ENCODE measurements at regions not wholly inside any gene's neighbourhood (a gene's known extent, or its start where the extent isn't known, plus 50 kb on each side); places are given as distances from the start of the nearest gene placed in this dataset.

DNA sequence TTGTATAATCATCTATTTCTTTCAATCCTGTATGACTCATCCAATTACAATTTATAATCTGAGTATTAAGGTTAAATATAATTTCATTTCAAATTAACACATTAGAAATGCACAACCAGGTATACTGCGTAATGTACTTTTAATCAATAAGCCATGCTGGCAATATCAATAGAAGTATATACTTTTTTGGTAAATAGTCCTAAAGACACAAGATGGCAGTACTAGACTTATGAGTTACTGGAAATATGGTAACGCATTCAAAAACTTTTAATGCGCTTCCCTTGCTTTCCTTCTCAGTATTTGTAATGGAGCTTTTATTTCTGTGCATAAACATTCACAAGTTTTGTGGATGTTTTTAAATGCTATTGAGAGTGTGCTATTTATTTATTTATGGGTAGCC lies 1162.0 kb upstream of the TMPRSS15 start:
- no peak overlapping the region for H3K27ac ChIP-seq (ENCODE audit: low read depth)
- H3K4me3 ChIP-seq (ENCODE audit: low read depth, low read length): no peak overlapping the region
- 95% methylated on average over 3 of the region's 3 CpGs for WGBS
- no peaks in the 10 kb centered on the region for H3K4me1 ChIP-seq (ENCODE audit: insufficient read depth)
- H3K36me3 ChIP-seq (ENCODE audit: insufficient read depth): no peaks in the 10 kb centered on the region
- no peak for DNase-seq (ENCODE audit: extremely low spot score)

GRCh38 chr21:19566975-19567374 lies 1163.4 kb upstream of the TMPRSS15 start:
- H3K36me3 ChIP-seq (ENCODE audit: insufficient read depth): no peaks in the 10 kb centered on the region
- H3K4me3 ChIP-seq (ENCODE audit: low read depth, low read length): no peak overlapping the region
- no peaks in the 10 kb centered on the region for H3K4me1 ChIP-seq (ENCODE audit: insufficient read depth)

GRCh38 chr21:19577381-19577780 lies 1173.8 kb upstream of the TMPRSS15 start:
- Histone ChIP-seq H3K27ac (ENCODE audit: low read depth) (no peak overlapping the region), H3K4me1 (ENCODE audit: insufficient read depth) (no peaks in the 10 kb centered on the region), H3K36me3 (ENCODE audit: insufficient read depth) (no peaks in the 10 kb centered on the region), H3K4me3 (ENCODE audit: low read depth, low read length) (no peak overlapping the region)
- 60% methylated on average over 3 of the region's 3 CpGs for WGBS
- no peak for DNase-seq (ENCODE audit: extremely low spot score)

More at GRCh38 chr21:19566975-19567374, 1163.4 kb upstream of the TMPRSS15 start:
- DNase-seq (ENCODE audit: extremely low spot score): no peak
- H3K27ac ChIP-seq (ENCODE audit: low read depth): no peak overlapping the region

DNA sequence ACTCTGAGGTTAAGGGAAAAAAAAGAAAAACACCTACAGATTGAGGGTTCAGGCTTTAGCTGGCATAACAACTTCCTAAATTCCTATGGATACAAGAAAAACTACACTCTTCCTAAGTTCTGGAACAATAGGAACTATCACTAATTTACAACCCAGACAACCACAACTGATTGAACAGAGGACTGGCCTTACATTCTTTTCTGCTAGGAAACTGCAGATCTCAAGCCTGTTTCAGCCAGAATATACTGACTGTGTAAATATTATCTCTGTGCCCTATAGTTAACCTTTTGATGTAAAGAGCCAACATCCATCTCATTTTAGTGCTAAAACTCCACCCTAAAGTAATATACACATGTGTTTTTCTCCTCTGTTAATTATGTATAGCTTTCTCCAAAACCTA lies 1186.5 kb upstream of the TMPRSS15 start:
- Histone ChIP-seq H3K4me3 (ENCODE audit: low read depth, low read length) (no peak overlapping the region), H3K36me3 (ENCODE audit: insufficient read depth) (no peaks in the 10 kb centered on the region), H3K27ac (ENCODE audit: low read depth) (no peak overlapping the region), H3K4me1 (ENCODE audit: insufficient read depth) (no peaks in the 10 kb centered on the region)
- DNase-seq (ENCODE audit: extremely low spot score): no peak

DNA sequence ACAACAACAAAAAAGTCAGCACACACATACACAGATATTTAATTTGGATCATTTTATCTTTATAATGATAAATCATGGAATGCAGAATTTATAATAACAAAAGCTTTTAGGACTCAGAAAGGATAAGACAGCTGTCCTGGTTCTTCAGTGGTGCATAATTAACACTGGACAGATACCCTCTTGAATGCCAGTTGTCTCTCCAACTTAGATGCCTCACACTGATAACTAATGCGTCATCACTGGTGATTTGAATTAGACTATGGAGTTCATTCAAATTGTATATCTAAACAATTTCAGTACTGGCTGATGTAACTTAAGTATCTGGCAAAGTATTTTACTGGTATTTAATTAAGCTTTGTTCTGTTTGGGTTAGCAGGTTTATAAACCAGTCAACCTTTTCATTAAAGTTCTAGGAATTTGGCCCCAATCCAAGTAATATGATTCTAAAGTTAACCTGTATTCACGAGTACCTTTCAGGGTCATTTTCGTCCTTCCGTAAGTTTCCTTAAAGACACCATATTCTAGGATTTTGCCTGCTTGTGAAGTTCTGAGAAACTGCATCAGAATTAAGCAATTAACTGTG lies 1199.5 kb upstream of the TMPRSS15 start:
- Histone ChIP-seq H3K36me3 (ENCODE audit: insufficient read depth) (no peaks in the 10 kb centered on the region), H3K4me3 (ENCODE audit: low read depth, low read length) (no peak overlapping the region), H3K4me1 (ENCODE audit: insufficient read depth) (no peaks in the 10 kb centered on the region), H3K27ac (ENCODE audit: low read depth) (no peak overlapping the region)
- 70% methylated on average over 4 of the region's 4 CpGs for WGBS
- DNase-seq (ENCODE audit: extremely low spot score): no peak

DNA sequence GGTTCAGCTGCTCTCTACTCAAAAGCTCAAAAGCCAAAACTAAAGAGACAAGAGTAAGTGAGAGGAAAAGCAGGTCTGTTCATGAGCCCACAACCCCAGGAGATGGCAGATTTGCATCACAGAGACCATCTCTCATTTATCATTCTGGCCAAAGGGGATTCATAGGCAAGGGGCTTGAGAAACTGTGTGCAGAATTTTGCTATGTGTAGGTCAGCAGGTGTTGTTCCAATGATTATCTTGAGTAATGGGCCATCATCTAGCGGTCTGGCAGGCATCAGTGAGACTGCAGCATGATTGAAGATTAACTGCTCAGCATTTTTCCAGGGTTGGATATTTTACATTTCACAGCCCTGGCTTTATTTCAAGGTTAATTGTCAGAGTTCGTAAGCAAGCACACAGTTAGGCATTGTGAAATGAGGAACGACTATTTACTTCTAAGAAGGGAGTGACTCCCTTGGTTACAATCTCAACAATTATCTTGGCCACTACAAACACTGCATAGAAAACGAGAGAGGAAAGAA lies 1204.6 kb upstream of the TMPRSS15 start:
- WGBS: 18% methylated on average over 4 of the region's 4 CpGs
- Histone ChIP-seq H3K4me1 (ENCODE audit: insufficient read depth) (no peaks in the 10 kb centered on the region), H3K27ac (ENCODE audit: low read depth) (no peak overlapping the region), H3K36me3 (ENCODE audit: insufficient read depth) (no peaks in the 10 kb centered on the region), H3K4me3 (ENCODE audit: low read depth, low read length) (no peak overlapping the region)
- no peak for DNase-seq (ENCODE audit: extremely low spot score)

DNA sequence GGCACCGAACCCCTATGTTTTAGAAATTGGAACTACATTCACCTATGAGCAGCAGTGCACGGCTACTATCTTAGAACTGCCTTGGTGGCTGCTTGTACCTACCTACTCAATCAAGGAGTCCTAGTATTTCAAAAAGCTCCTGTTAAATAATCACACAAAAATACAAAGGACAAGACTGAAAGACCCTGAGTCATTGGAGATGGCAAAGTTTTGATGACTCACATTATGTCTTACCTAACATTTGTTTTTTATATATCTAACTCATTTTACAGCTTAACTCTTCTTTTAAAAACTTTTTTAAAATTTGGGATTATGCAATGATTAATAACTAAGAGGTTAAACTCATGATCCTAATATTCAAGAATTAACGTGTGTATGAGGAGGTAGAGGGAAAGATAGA lies 1206.0 kb upstream of the TMPRSS15 start:
- Histone ChIP-seq H3K36me3 (ENCODE audit: insufficient read depth) (no peaks in the 10 kb centered on the region), H3K4me3 (ENCODE audit: low read depth, low read length) (no peak overlapping the region), H3K27ac (ENCODE audit: low read depth) (no peak overlapping the region), H3K4me1 (ENCODE audit: insufficient read depth) (no peaks in the 10 kb centered on the region)
- WGBS: 67% methylated on average over 3 of the region's 3 CpGs
- DNase-seq (ENCODE audit: extremely low spot score): no peak

- H3K27ac ChIP-seq (ENCODE audit: low read depth): no peak overlapping the region
- H3K4me1 ChIP-seq (ENCODE audit: insufficient read depth): no peaks in the 10 kb centered on the region
- 87% methylated on average over 2 of the region's 2 CpGs for WGBS
- DNase-seq (ENCODE audit: extremely low spot score): no peak
- H3K36me3 ChIP-seq (ENCODE audit: insufficient read depth): no peaks in the 10 kb centered on the region
- H3K4me3 ChIP-seq (ENCODE audit: low read depth, low read length): no peak overlapping the region
These were observed 1218.4 kb upstream of the TMPRSS15 start for GRCh38 chr21:19621837-19622496.

- DNase-seq (ENCODE audit: extremely low spot score): no peak
- Histone ChIP-seq H3K27ac (ENCODE audit: low read depth) (no peak overlapping the region), H3K4me1 (ENCODE audit: insufficient read depth) (no peaks in the 10 kb centered on the region), H3K36me3 (ENCODE audit: insufficient read depth) (no peaks in the 10 kb centered on the region), H3K4me3 (ENCODE audit: low read depth, low read length) (no peak overlapping the region)
- 90% methylated on average over 7 of the region's 7 CpGs for WGBS
These were observed 1237.4 kb upstream of the TMPRSS15 start for GRCh38 chr21:19640964-19641363.

DNA sequence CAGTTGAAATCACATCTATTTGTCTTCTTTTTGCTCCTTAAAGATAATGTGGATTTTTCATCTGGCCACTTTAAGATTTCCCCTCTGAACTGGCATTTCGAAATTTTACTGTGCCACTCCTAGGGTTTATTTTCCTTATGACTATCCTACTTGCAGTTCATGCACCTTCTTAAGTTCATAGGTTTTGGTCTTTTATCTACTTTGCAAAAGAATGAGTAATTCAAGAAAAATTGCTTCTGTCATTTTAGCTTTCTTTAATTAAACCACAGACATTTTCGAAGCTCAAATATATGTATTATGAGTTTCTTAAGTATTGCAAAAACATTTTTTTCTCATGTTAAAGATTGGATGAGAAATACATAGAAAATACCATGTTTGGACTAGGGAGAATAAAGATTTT lies 1244.8 kb upstream of the TMPRSS15 start:
- DNase-seq (ENCODE audit: extremely low spot score): no peak
- Histone ChIP-seq H3K36me3 (ENCODE audit: insufficient read depth) (no peaks in the 10 kb centered on the region), H3K4me1 (ENCODE audit: insufficient read depth) (no peaks in the 10 kb centered on the region), H3K27ac (ENCODE audit: low read depth) (no peak overlapping the region), H3K4me3 (ENCODE audit: low read depth, low read length) (no peak overlapping the region)
- 82% methylated on average over 2 of the region's 2 CpGs for WGBS

- Histone ChIP-seq H3K27ac (ENCODE audit: low read depth) (no peak overlapping the region), H3K4me1 (ENCODE audit: insufficient read depth) (no peaks in the 10 kb centered on the region), H3K36me3 (ENCODE audit: insufficient read depth) (no peaks in the 10 kb centered on the region), H3K4me3 (ENCODE audit: low read depth, low read length) (no peak overlapping the region)
- no peak for DNase-seq (ENCODE audit: extremely low spot score)
- 61% methylated on average over 2 of the region's 2 CpGs for WGBS
These were observed 1279.9 kb upstream of the TMPRSS15 start for GRCh38 chr21:19683492-19683891.

DNA sequence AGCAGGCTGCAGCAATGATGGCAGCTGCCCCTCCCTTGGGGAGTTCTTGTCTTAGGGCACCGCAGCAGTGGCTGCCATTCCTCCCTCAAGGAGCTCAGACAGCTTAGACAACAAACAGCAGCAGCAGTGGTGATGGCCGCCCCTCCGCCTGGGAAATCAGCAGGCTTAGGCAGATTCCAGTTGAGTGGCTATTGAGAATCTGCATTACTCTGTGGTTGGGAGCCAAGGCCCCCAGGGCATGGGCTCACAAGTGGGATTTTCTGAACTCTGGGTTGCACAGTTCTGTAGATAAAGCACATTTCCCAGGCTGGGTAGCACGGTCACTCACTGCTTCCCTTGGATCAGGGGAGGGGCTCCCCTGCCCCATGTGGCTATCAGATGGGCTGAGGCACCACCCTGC lies 1280.7 kb upstream of the TMPRSS15 start:
- Histone ChIP-seq H3K36me3 (ENCODE audit: insufficient read depth) (no peaks in the 10 kb centered on the region), H3K4me1 (ENCODE audit: insufficient read depth) (no peaks in the 10 kb centered on the region), H3K4me3 (ENCODE audit: low read depth, low read length) (no peak overlapping the region), H3K27ac (ENCODE audit: low read depth) (no peak overlapping the region)
- 70% methylated on average over 4 of the region's 4 CpGs for WGBS
- DNase-seq (ENCODE audit: extremely low spot score): no peak

GRCh38 chr21:19692231-19692630 lies 1288.6 kb upstream of the TMPRSS15 start:
- Histone ChIP-seq H3K27ac (ENCODE audit: low read depth) (no peak overlapping the region), H3K4me1 (ENCODE audit: insufficient read depth) (no peaks in the 10 kb centered on the region), H3K36me3 (ENCODE audit: insufficient read depth) (no peaks in the 10 kb centered on the region), H3K4me3 (ENCODE audit: low read depth, low read length) (no peak overlapping the region)
- no peak for DNase-seq (ENCODE audit: extremely low spot score)

DNA sequence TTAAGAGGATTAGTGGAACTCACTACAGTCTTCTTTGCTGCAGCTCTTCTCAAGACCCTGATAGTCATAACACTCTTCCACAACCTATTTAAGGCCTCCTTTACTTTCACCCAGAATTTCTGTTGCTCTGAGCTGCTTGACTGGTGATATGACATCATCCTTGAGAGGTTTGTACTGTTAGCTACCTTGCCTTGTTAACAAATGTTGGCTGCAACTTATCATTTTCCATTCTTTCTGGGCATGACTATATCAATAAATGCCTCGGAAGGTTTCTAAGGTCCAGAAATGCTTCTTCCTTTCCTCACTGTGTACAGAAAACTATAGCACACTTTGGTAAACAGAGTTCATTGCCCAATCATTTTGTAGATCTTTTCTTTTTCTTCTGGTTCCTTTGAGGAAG lies 1292.2 kb upstream of the TMPRSS15 start:
- Histone ChIP-seq H3K4me3 (ENCODE audit: low read depth, low read length) (no peak overlapping the region), H3K27ac (ENCODE audit: low read depth) (no peak overlapping the region), H3K36me3 (ENCODE audit: insufficient read depth) (no peaks in the 10 kb centered on the region), H3K4me1 (ENCODE audit: insufficient read depth) (no peaks in the 10 kb centered on the region)
- DNase-seq (ENCODE audit: extremely low spot score): no peak
- 70% methylated on average over 1 of the region's 1 CpG for WGBS

DNA sequence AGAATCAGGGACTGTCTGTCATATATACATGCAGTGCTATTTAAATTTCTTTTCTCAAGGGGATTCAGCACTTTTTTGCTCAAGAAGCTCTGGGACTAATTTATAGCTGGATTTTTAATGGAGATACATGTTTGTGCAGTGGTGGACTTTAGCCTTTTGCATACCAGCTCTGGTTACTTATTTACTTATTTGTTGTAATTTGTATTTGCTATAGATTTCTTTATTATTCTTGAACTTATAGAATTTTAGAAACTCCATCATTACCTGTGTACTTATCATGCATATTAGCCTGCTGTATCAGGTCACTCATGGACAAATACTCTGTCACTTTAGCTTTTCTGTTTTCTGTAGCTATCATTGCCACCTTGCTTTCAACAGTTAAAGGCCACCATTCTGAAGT lies 1296.9 kb upstream of the TMPRSS15 start:
- DNase-seq (ENCODE audit: extremely low spot score): no peak
- no peaks in the 10 kb centered on the region for H3K36me3 ChIP-seq (ENCODE audit: insufficient read depth)
- no peaks in the 10 kb centered on the region for H3K4me1 ChIP-seq (ENCODE audit: insufficient read depth)
- no peak overlapping the region for H3K4me3 ChIP-seq (ENCODE audit: low read depth, low read length)
- no peak overlapping the region for H3K27ac ChIP-seq (ENCODE audit: low read depth)
